Psoas muscle (tissue), 7 donors: ENCODE measurements at regions not wholly inside any gene's neighbourhood (a gene's known extent, or its start where the extent isn't known, plus 50 kb on each side); places are given as distances from the start of the nearest gene placed in this dataset.

Source experiments
- ATAC-seq, 4 donors: fragments of 200-7000 bp; cut with Tn5 transposase; one replicate each; pipeline ENCODE4 v1.9.1; 2020; ENCODE audit warnings: moderate library complexity in 3 of 4, mild to moderate bottlenecking in 2 of 4
- DNase-seq, 2 donors: peaks; one replicate each; pipeline ENCODE4 v3.0.0-alpha.2; 2020
- H3K27ac ChIP-seq: fragments of 200-600 bp; one replicate; pipeline ENCODE4 v1.8.0; 2022
- H3K27me3 ChIP-seq, 3 donors: fragments of 200-600 bp in 1 of 3; one replicate each; pipeline versions ENCODE4 v1.6.1 to v1.8.0; 2013 to 2022; ENCODE audit warnings: low read length in 2 of 3, mild to moderate bottlenecking in 2 of 3, moderate library complexity in 1 of 3; ENCODE audit not compliant: insufficient read depth in 3 of 3
- H3K36me3 ChIP-seq, 2 donors: fragments of 200-600 bp in 1 of 2; one replicate each; pipeline versions ENCODE4 v1.6.1 to v1.8.0; 2013 to 2022; ENCODE audit warnings: low read depth in 1 of 2, mild to moderate bottlenecking in 1 of 2, moderate library complexity in 1 of 2; ENCODE audit not compliant: insufficient read depth in 1 of 2
- H3K4me1 ChIP-seq: fragments of 200-600 bp; one replicate; pipeline ENCODE4 v1.8.0; 2022
- H3K4me3 ChIP-seq: fragments of 200-600 bp; one replicate; pipeline ENCODE4 v1.8.0; 2022; ENCODE audit warnings: mild to moderate bottlenecking
- H3K9me3 ChIP-seq: fragments of 200-600 bp; one replicate; pipeline ENCODE4 v1.8.0; 2022
- WGBS, 3 donors: extraction: QIAGEN DNeasy Blood & Tissue Kit; methylation state at CpG; one replicate each; pipeline versions ENCODE4 v1.1.6 to v1.1.7; 2013; 5-methylcytosine and 5-hydroxymethylcytosine counted together
- intact Hi-C, 2 donors: fragments of 100-400 bp; cut with DNase I; formaldehyde crosslinking; loops; one replicate each; pipeline versions ENCODE4 v1.11.0 to v1.14.2; 2022
- TF ChIP-seq, protein P1 (sequence below): fragments of 200-600 bp; IDR thresholded peaks from one replicate; pipeline ENCODE4 v1.8.0; 2022; ENCODE audit warnings: antibody characterized with exemption
- donor health status: healthy with polysubstance abuse.
- donor health status: DM: no; HTN: no; CAD: no; lungs with moderate emphysema.
- donor health status: Bipolar disorder and iron deficiency.
- donor health status: healthy.
- donor health status: DM: yes; HTN: yes; CAD: no.
- donor health status: DM: no; HTN: no; CAD: no.
- donor health status: DM: yes; HTN: yes; CAD: no.

DNA sequence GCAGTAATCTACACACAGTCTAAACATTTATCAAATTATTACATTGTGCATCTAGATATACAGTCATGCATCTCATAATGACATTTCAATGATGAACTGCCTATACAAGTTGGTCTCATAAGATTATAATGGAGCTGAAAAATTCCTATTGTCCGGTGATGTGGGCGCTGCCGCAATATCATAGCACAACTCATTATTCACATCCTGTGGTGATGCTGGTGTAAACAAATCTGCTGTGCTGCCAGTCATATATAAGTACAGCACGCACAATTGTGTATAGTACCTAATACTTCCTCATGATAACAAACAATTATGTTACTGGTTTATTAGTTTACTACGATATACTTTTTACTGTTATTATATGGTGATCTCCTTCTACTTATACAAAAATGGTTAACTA, 768.8 kb upstream of the NOVA1 start:
- no peaks in the 10 kb centered on the region for H3K9me3 ChIP-seq
- no peak for DNase-seq
- 90 to 92% (median 92%) methylated on average over 5 of the region's 5 CpGs for WGBS, 3 donors
- intact Hi-C loops, result no loop called here
- no peaks in the 10 kb centered on the region for H3K4me1 ChIP-seq
- H3K27me3 ChIP-seq, result no peaks in the 10 kb centered on the region
- H3K36me3 ChIP-seq, result no peaks in the 10 kb centered on the region
- no peak overlapping the region for H3K4me3 ChIP-seq
- TF ChIP-seq, protein P1, sequence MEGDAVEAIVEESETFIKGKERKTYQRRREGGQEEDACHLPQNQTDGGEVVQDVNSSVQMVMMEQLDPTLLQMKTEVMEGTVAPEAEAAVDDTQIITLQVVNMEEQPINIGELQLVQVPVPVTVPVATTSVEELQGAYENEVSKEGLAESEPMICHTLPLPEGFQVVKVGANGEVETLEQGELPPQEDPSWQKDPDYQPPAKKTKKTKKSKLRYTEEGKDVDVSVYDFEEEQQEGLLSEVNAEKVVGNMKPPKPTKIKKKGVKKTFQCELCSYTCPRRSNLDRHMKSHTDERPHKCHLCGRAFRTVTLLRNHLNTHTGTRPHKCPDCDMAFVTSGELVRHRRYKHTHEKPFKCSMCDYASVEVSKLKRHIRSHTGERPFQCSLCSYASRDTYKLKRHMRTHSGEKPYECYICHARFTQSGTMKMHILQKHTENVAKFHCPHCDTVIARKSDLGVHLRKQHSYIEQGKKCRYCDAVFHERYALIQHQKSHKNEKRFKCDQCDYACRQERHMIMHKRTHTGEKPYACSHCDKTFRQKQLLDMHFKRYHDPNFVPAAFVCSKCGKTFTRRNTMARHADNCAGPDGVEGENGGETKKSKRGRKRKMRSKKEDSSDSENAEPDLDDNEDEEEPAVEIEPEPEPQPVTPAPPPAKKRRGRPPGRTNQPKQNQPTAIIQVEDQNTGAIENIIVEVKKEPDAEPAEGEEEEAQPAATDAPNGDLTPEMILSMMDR, result no peak
- no peak overlapping the region for H3K27ac ChIP-seq
- ATAC-seq, result no peak

DNA sequence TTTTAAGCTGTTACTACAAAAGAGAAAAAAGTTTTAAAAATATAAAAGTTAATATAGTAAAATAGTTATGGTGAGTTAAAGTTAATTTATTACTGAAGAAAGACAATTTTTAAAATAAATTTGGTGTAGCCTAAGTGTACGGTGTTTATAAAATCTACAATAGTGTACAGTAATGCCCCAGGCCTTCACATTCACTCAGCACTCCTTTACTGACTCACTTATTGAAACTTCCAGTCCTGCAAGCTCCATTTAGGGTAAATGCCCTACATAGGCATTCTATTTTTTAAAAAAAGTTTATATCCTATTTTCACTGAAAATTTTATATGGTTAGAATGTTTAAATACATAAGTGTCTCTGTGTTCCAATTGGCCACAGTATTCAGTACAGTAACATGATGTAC, 769.5 kb upstream of the NOVA1 start:
- ATAC-seq, result no peak
- WGBS, 3 donors, result 85 to 95% (median 89%) methylated on average over 1 of the region's 1 CpG
- intact Hi-C loops, result no loop called here
- Histone ChIP-seq H3K9me3 (no peaks in the 10 kb centered on the region), H3K4me1 (no peaks in the 10 kb centered on the region), H3K27ac (no peak overlapping the region), H3K27me3 (no peaks in the 10 kb centered on the region), H3K36me3 (no peaks in the 10 kb centered on the region), H3K4me3 (no peak overlapping the region)
- no peak for DNase-seq
- TF ChIP-seq, protein P1, result no peak

DNA sequence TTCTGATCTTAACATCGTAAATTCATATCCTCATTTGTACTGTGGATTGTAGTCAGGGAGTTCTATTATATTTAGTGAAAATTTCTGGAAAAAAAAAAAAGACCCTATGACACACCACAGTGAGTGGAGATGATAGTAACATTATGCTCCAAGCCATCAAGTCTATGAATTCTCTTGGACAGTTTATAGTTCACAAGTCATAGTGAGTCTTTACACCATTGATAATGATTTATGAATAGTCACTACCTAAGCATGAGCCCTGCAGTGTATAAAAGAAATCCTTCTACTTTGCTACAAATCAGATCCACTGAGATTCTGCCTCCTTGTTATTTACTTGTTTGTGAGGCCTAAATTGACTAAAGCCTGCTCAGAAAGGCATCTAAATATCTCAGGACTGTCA, 772.2 kb upstream of the NOVA1 start:
- H3K27me3 ChIP-seq, result no peaks in the 10 kb centered on the region
- H3K9me3 ChIP-seq, result no peaks in the 10 kb centered on the region
- no peak for DNase-seq
- H3K4me1 ChIP-seq, result no peaks in the 10 kb centered on the region
- no peaks in the 10 kb centered on the region for H3K36me3 ChIP-seq
- ATAC-seq, result no peak
- TF ChIP-seq, protein P1, result no peak
- H3K4me3 ChIP-seq, result no peak overlapping the region
- no peak overlapping the region for H3K27ac ChIP-seq
- intact Hi-C loops, result no loop called here
- whole genome bisulfite sequencing, 3 donors, result 90 to 93% (median 92%) methylated on average over 1 of the region's 1 CpG

DNA sequence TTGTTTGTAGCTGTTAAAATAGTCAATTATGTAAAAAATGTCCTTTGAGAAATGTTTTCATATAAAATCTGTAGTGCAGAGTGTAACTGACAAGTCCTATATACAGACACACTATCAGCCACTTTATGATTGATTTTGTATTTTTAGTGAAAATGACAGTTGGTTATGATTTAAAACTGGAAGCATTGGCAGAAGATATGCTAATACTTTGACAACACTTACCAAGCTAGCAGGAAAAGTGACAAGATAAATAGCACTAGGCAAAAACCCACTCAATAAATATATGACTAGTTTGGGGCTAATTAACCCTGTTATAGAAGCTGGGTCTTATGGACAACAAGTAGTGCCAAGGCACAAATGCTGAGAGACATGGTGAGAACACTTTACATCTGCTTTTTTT, 772.9 kb upstream of the NOVA1 start:
- Histone ChIP-seq H3K27ac (no peak overlapping the region), H3K9me3 (no peaks in the 10 kb centered on the region), H3K4me3 (no peak overlapping the region), H3K27me3 (no peaks in the 10 kb centered on the region), H3K36me3 (no peaks in the 10 kb centered on the region), H3K4me1 (no peaks in the 10 kb centered on the region)
- ATAC-seq (no peak), DNase-seq (no peak)
- intact Hi-C loops, result no loop called here
- TF ChIP-seq, protein P1, result no peak

DNA sequence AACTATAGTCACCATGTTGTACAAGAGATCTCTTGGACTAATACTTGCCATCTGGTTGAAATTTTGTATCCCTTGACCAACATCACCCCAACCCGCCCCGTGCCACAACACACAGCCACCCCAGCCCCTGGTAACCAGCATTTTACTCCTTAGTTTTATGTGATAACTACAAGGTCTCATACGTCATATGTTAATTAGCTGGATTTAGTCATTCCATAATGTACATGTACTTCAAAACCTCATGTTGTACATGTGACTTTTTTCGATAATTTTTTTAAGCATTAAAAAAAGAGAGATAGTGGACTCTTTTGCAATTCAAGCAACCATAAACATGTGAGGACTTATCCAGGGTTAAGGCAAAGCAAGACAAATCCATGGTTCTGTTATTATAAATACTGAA, 773.4 kb upstream of the NOVA1 start:
- no peak overlapping the region for H3K4me3 ChIP-seq
- TF ChIP-seq, protein P1, result no peak
- DNase-seq (no peak), ATAC-seq (no peak)
- WGBS, 3 donors, result 88 to 92% (median 90%) methylated on average over 4 of the region's 4 CpGs
- intact Hi-C loops, result no loop called here
- no peaks in the 10 kb centered on the region for H3K27me3 ChIP-seq
- H3K9me3 ChIP-seq, result no peaks in the 10 kb centered on the region
- no peaks in the 10 kb centered on the region for H3K4me1 ChIP-seq
- H3K27ac ChIP-seq, result no peak overlapping the region
- no peaks in the 10 kb centered on the region for H3K36me3 ChIP-seq
